PC-3 (cell line): ENCODE measurements at regions not wholly inside any gene's neighbourhood (a gene's known extent, or its start where the extent isn't known, plus 50 kb on each side); places are given as distances from the start of the nearest gene placed in this dataset.

Experiments
- ATAC-seq: fragments of 200-7000 bp; cut with Tn5 transposase; 2 replicates; pipeline ENCODE4 v1.9.1; 2020; ENCODE audit warnings: mild to moderate bottlenecking, moderate library complexity
- BruUV-seq: library from RNA; stranded (reverse); fragments of 400-500 nt; replicated peaks from 2 replicates; lab custom pipeline; 2021; lab: Mats Ljungman, UMichigan
- CTCF ChIA-PET: fragments of 300-600 bp; sonication (Branson Sonifier 250); formaldehyde crosslinking; loops from one replicate; lab custom pipeline; 2022; ENCODE audit warnings: antibody characterized with exemption; lab: Charles Lee
- POLR2A ChIA-PET: fragments of 300-600 bp; sonication (Branson Sonifier 250); formaldehyde crosslinking; loops from one replicate; lab custom pipeline; 2022; ENCODE audit warnings: antibody characterized with exemption; ENCODE audit not compliant: unreplicated experiment; lab: Charles Lee
- DNase-seq: peaks from one replicate; pipeline ENCODE4 v3.0.0-alpha.2; 2015
- H2AFZ ChIP-seq: fragments of 300-600 bp; sonication (generic); 2 replicates; pipeline ENCODE4 v1.6.0; 2016; ENCODE audit warnings: antibody characterized with exemption, low read length
- H3F3A ChIP-seq: fragments of 300-600 bp; sonication (generic); one replicate; pipeline ENCODE4 v1.6.0; 2017; ENCODE audit warnings: antibody characterized with exemption, low read length, control low read depth, mild to moderate bottlenecking; ENCODE audit not compliant: unreplicated experiment
- H3K27ac ChIP-seq: fragments of 300-600 bp; sonication (generic); 2 replicates; pipeline ENCODE4 v1.5.1; 2016; ENCODE audit warnings: mild to moderate bottlenecking, low read length
- H3K27me3 ChIP-seq: fragments of 300-600 bp; sonication (generic); 2 replicates; pipeline ENCODE4 v1.6.1; 2016; ENCODE audit warnings: low read length, mixed read lengths
- H3K36me3 ChIP-seq: fragments of 300-600 bp; sonication (generic); 2 replicates; pipeline ENCODE4 v1.6.1; 2016; ENCODE audit warnings: low read depth, mixed run types, low read length, mixed read lengths
- H3K4me1 ChIP-seq: fragments of 300-600 bp; sonication (generic); 2 replicates; pipeline ENCODE4 v1.5.1; 2016; ENCODE audit warnings: low read length; ENCODE audit not compliant: insufficient read depth
- H3K4me2 ChIP-seq: fragments of 300-600 bp; sonication (generic); 2 replicates; pipeline ENCODE4 v1.6.0; 2016; ENCODE audit warnings: low read length
- H3K4me3 ChIP-seq: fragments of 300-600 bp; sonication (generic); 2 replicates; pipeline ENCODE4 v1.5.1; 2016; ENCODE audit warnings: mild to moderate bottlenecking, low read length, mixed read lengths
- H3K79me2 ChIP-seq: fragments of 300-600 bp; sonication (generic); 2 replicates; pipeline ENCODE4 v1.6.1; 2017; ENCODE audit warnings: low read length, mixed read lengths
- H3K9ac ChIP-seq: fragments of 300-600 bp; sonication (generic); 2 replicates; pipeline ENCODE4 v1.6.0; 2016; ENCODE audit warnings: mild to moderate bottlenecking, low read length
- H3K9me2 ChIP-seq: fragments of 300-600 bp; sonication (generic); replicated peaks from 2 replicates; pipeline ENCODE4 v1.6.1; 2016; ENCODE audit warnings: mixed run types, low read length, mixed read lengths
- H3K9me3 ChIP-seq: fragments of 300-600 bp; sonication (generic); 2 replicates; pipeline ENCODE4 v1.6.1; 2016; ENCODE audit warnings: low read length, mixed read lengths
- H4K20me1 ChIP-seq: fragments of 300-600 bp; sonication (generic); 2 replicates; pipeline ENCODE4 v1.6.1; 2016; ENCODE audit warnings: low read length, mixed read lengths
- CTCF ChIP-seq: fragments of 300-600 bp; sonication (generic); conservative IDR thresholded peaks from 2 replicates; pipeline ENCODE4 v1.5.1; 2017; ENCODE audit warnings: antibody characterized with exemption, low read depth, mild to moderate bottlenecking, low read length
- EZH2 ChIP-seq: fragments of 300-600 bp; sonication (generic); IDR thresholded peaks from one replicate; pipeline ENCODE4 v1.6.1; 2017; ENCODE audit warnings: antibody characterized with exemption, mild to moderate bottlenecking, low read length; ENCODE audit not compliant: unreplicated experiment
- EZH2phosphoT487 ChIP-seq: fragments of 300-600 bp; sonication (generic); IDR thresholded peaks from 2 replicates; pipeline ENCODE4 v1.6.1; 2018; ENCODE audit warnings: mild to moderate bottlenecking, antibody characterized with exemption, low read length, borderline replicate concordance
- intact Hi-C: fragments of 100-400 bp; cut with micrococcal nuclease; formaldehyde crosslinking; loops from 2 replicates; pipeline ENCODE4 v1.9.0; 2023

GRCh38 chr11:34570584-34570983 lies 50.3 kb upstream of the EHF start:
- Histone ChIP-seq H3F3A (no peaks in the 10 kb centered on the region), H3K79me2 (no peaks in the 10 kb centered on the region), H3K27me3 (no peaks in the 10 kb centered on the region), H3K9me3 (no peaks in the 10 kb centered on the region), H3K4me3 (no peak overlapping the region), H2AFZ (peak overlapping the region; percentile 56), H3K36me3 (no peaks in the 10 kb centered on the region), H3K4me1 (peaks cover 11% of the 10 kb centered on the region), H4K20me1 (no peaks in the 10 kb centered on the region), H3K9me2 (no peaks in the 10 kb centered on the region), H3K9ac (no peak overlapping the region), H3K27ac (peak overlapping the region; percentile 29), H3K4me2 (peak overlapping the region; percentile 16)
- CTCF ChIA-PET = no interaction called here
- no TSS peak for BruUV-seq
- no peak for TF ChIP-seq EZH2
- no peak for TF ChIP-seq EZH2phosphoT487
- no peak for TF ChIP-seq CTCF
- POLR2A ChIA-PET = interaction anchor here (0.7 kb wide), 1 partner anchor 399 kb away, joined by 3 read pairs; no protein-coding TSS in a partner anchor
- intact Hi-C loops = no loop called here
- peak; percentile 49; the same call in 1 of the 2 replicates for ATAC-seq
- peak; percentile 82 for DNase-seq
